ENCODE measurements at regions not wholly inside any gene's neighbourhood (a gene's known extent, or its start where the extent isn't known, plus 50 kb on each side); places are given as distances from the start of the nearest gene placed in this dataset.

DNA sequence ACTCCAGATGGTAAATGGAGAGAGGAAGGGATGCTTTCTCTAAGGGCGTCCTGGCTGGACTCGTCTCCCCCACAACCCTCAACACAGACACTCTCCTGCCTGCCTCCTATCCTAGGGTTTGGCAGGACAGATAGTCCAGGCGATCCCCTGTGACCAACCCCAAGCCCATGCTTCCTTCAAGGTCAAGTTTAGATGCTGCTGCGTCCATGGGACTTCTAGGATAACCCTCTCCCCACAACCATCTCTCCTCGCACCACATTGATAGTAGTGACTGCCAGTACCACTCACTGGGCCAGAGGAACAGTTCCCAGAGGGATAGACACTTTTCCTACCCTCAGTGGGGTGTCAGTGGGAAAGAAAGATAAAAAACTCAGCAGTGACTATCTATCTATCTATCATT, 166.0 kb downstream of the ABHD5 start:
- no peaks in the 10 kb centered on the region for H3K4me1 Mint-ChIP-seq
- no peak overlapping the region for H3K27ac Mint-ChIP-seq
- no peak overlapping the region for H3K4me3 Mint-ChIP-seq
- ChIA-PET POLR2A (no interaction called here), CTCF (interaction anchor here (0.9 to 1.1 kb wide), 2 partner anchors 12 to 14 kb away, joined by 3 to 4 read pairs; no protein-coding TSS in a partner anchor)
- Histone ChIP-seq H3K4me1 (ENCODE audit: insufficient read depth, low read length) (no peaks in the 10 kb centered on the region), H3K27ac (ENCODE audit: low read depth, low read length) (no peak overlapping the region), H3K4me3 (ENCODE audit: low read length) (no peak overlapping the region), H3K36me3 (ENCODE audit: insufficient read depth, low read length) (no peaks in the 10 kb centered on the region), H3K27me3 (ENCODE audit: insufficient read depth, low read length, poor library complexity, severe bottlenecking) (no peaks in the 10 kb centered on the region), H3K9me3 (ENCODE audit: low read length) (no peaks in the 10 kb centered on the region)
- peaks cover 16 to 80% of the 10 kb centered on the region in 2 donors for H3K27me3 Mint-ChIP-seq
- DNase-seq = no peak
- H3K9me3 Mint-ChIP-seq = peaks cover 0 to 7% (median 0%) of the 10 kb centered on the region in 5 donors
- H3K36me3 Mint-ChIP-seq = no peaks in the 10 kb centered on the region

DNA sequence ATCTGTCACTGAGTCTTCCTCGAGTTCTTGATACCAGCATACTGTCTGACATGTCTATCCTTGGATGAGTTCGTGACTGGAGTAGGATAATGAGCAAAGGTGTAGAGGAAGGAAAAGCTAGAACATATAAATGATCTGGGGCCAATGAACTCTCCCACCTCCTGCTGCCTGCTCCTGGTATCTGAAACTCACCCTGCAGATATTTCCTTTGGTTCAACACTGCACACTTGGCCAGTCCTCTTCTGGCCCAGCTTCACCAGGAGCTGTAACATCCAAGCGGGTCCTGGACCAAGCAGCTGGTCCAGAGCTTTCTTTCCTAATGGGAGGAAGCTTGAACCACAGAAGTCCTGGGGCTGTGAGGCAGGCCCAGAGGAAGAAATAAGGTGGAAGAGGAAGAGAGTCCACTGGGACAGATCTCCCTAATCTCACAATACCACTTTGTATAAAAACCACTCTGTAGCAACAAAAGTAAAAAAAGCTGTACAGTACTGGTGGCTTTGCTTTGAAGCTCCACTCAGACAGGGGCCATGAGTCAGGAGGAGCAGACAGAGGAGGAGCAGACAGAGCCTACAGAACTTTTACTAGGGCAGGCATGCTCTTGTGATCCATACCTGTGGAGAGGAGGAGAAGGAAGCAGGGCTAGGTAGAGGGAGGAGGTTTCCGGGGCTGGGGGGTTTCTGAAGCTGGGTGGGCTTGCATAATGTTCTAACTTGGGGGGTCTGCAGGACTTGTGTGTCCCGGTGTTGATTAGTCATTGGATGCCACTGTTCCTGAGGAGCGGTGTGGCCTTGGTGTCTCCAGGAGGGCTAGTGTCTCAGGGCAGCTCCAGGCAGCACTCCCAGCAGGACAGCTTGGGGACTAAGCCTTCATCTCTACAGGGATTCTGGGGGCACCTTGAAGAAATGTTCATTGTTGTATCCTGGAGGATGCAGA, 166.9 kb downstream of the ABHD5 start:
- no peak overlapping the region for H3K4me3 ChIP-seq (ENCODE audit: low read length)
- Mint-ChIP-seq H3K27ac (no peak overlapping the region), H3K4me3 (no peak overlapping the region), H3K36me3 (no peaks in the 10 kb centered on the region), H3K27me3 (peaks cover 16 to 83% of the 10 kb centered on the region in 2 donors), H3K9me3 (peaks cover 0 to 3% (median 0%) of the 10 kb centered on the region in 5 donors), H3K4me1 (no peaks in the 10 kb centered on the region)
- H3K27me3 ChIP-seq (ENCODE audit: insufficient read depth, low read length, poor library complexity, severe bottlenecking) = no peaks in the 10 kb centered on the region
- no peak overlapping the region for H3K27ac ChIP-seq (ENCODE audit: low read depth, low read length)
- no peak for DNase-seq
- ChIA-PET POLR2A (no interaction called here), CTCF (no interaction called here)
- no peaks in the 10 kb centered on the region for H3K9me3 ChIP-seq (ENCODE audit: low read length)
- H3K4me1 ChIP-seq (ENCODE audit: insufficient read depth, low read length) = no peaks in the 10 kb centered on the region
- no peaks in the 10 kb centered on the region for H3K36me3 ChIP-seq (ENCODE audit: insufficient read depth, low read length)

DNA sequence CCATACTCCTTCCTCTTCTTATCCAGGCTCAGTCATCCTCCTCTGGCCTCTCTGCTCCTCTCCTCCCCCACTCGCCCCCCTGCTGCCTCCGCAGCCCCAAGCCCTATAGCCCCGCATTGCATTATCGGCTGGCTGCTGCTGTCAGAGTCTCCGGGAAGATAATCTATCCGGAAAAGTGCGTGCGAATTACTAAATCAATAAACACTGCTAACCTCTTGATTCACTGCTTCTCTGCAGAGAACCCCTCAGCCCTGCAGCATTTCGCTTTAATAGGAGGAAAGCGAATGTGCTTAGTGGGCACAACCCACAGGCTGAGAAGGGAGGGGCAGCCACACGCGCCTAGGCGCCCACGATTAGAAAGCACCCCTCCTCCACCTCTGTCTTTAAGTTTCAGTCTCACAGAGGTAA, 167.6 kb downstream of the ABHD5 start:
- ChIA-PET CTCF (no interaction called here), POLR2A (no interaction called here)
- Mint-ChIP-seq H3K36me3 (no peaks in the 10 kb centered on the region), H3K27ac (no peak overlapping the region), H3K4me1 (no peaks in the 10 kb centered on the region), H3K27me3 (peaks cover 17 to 89% of the 10 kb centered on the region in 2 donors), H3K4me3 (no peak overlapping the region), H3K9me3 (peaks cover 0 to 3% (median 0%) of the 10 kb centered on the region in 5 donors)
- H3K36me3 ChIP-seq (ENCODE audit: insufficient read depth, low read length) = no peaks in the 10 kb centered on the region
- H3K4me3 ChIP-seq (ENCODE audit: low read length) = no peak overlapping the region
- no peaks in the 10 kb centered on the region for H3K4me1 ChIP-seq (ENCODE audit: insufficient read depth, low read length)
- H3K9me3 ChIP-seq (ENCODE audit: low read length) = no peaks in the 10 kb centered on the region
- no peaks in the 10 kb centered on the region for H3K27me3 ChIP-seq (ENCODE audit: insufficient read depth, low read length, poor library complexity, severe bottlenecking)
- H3K27ac ChIP-seq (ENCODE audit: low read depth, low read length) = no peak overlapping the region
- no peak for DNase-seq

DNA sequence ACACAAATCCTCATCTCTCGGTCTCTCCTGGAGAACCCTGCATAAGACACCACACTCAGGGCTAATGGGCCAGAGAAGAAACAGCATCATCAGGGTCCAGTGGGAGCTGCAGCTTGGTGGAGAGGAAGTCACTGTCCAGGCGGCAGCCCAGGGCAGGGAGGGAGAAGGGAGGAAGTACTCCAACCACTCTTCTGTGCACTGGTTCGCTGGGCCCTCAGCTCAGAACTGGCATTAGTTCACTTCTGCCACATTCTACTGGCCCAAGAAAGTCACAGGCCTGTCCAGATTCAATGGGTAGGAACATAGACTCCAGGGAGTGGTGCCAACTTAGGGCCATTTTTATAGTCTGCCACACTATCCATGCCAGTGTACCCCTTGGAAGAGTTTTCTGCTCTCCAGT, 169.0 kb downstream of the ABHD5 start:
- Mint-ChIP-seq H3K27ac (no peak overlapping the region), H3K9me3 (no peaks in the 10 kb centered on the region)

DNA sequence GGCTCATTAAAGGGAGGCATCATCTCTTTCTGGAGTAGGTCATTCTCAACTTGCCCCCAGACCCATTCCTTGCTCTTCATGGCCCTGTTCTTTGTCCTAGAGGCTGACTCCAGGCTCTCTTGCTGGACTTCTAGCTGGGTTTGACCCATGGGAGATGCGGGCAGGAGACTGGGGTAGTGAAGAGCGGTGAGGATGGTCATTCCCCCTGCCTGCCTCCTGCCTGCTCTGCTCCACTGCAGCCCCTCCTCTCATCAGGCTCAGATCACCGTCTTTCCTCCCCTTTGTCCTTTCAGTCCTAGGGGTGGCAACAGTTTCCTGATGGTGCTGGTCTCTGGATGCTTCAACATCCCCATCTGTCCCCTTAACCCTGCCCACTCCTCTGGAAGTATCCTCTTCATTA, 170.9 kb downstream of the ABHD5 start:
- ChIA-PET CTCF (no interaction called here), POLR2A (no interaction called here)
- Histone ChIP-seq H3K9me3 (ENCODE audit: low read length) (no peaks in the 10 kb centered on the region), H3K27ac (ENCODE audit: low read depth, low read length) (no peak overlapping the region), H3K27me3 (ENCODE audit: insufficient read depth, low read length, poor library complexity, severe bottlenecking) (no peaks in the 10 kb centered on the region), H3K36me3 (ENCODE audit: insufficient read depth, low read length) (no peaks in the 10 kb centered on the region), H3K4me3 (ENCODE audit: low read length) (no peak overlapping the region), H3K4me1 (ENCODE audit: insufficient read depth, low read length) (no peaks in the 10 kb centered on the region)
- H3K27ac Mint-ChIP-seq = no peak overlapping the region
- peaks cover 30 to 69% of the 10 kb centered on the region in 2 donors for H3K27me3 Mint-ChIP-seq
- no peak for DNase-seq
- H3K4me1 Mint-ChIP-seq = no peaks in the 10 kb centered on the region
- no peaks in the 10 kb centered on the region for H3K9me3 Mint-ChIP-seq
- H3K4me3 Mint-ChIP-seq = no peak overlapping the region
- H3K36me3 Mint-ChIP-seq = no peaks in the 10 kb centered on the region

More for the DNA sequence above, 169.0 kb downstream of the ABHD5 start:
- Histone ChIP-seq H3K27ac (ENCODE audit: low read depth, low read length) (no peak overlapping the region), H3K36me3 (ENCODE audit: insufficient read depth, low read length) (no peaks in the 10 kb centered on the region), H3K27me3 (ENCODE audit: insufficient read depth, low read length, poor library complexity, severe bottlenecking) (no peaks in the 10 kb centered on the region), H3K4me1 (ENCODE audit: insufficient read depth, low read length) (no peaks in the 10 kb centered on the region), H3K4me3 (ENCODE audit: low read length) (no peak overlapping the region), H3K9me3 (ENCODE audit: low read length) (no peaks in the 10 kb centered on the region)
- Mint-ChIP-seq H3K4me3 (no peak overlapping the region), H3K27me3 (peaks cover 23 to 88% of the 10 kb centered on the region in 2 donors), H3K36me3 (no peaks in the 10 kb centered on the region), H3K4me1 (no peaks in the 10 kb centered on the region)
- ChIA-PET CTCF (no interaction called here), POLR2A (no interaction called here)
- DNase-seq = no peak

DNA sequence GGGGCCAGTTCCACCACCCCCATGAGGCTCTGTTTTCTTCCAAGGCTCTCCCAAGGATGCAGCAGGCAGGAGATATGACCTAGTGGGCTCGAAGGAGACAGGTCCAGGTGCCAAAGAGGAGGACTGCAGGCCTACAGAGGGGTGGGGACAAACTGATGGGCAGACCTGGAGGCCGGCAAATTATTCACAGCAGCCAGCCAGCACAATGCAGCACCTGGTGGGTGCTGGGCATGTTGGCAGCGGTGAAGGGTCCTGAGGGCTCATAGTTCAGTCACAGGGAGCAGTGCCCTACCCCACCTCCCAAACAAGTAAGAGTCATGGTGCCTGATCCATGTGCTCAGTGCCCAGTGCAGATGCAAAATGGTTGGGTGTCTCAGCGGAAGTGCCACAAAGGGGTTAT, 171.7 kb downstream of the ABHD5 start:
- ChIA-PET CTCF (no interaction called here), POLR2A (no interaction called here)
- H3K27ac ChIP-seq (ENCODE audit: low read depth, low read length) = no peak overlapping the region
- no peak for DNase-seq
- no peak overlapping the region for H3K4me3 ChIP-seq (ENCODE audit: low read length)
- H3K9me3 Mint-ChIP-seq = no peaks in the 10 kb centered on the region
- no peaks in the 10 kb centered on the region for H3K36me3 Mint-ChIP-seq
- H3K4me1 Mint-ChIP-seq = no peaks in the 10 kb centered on the region
- no peaks in the 10 kb centered on the region for H3K9me3 ChIP-seq (ENCODE audit: low read length)
- H3K36me3 ChIP-seq (ENCODE audit: insufficient read depth, low read length) = no peaks in the 10 kb centered on the region
- no peak overlapping the region for H3K4me3 Mint-ChIP-seq
- no peaks in the 10 kb centered on the region for H3K27me3 ChIP-seq (ENCODE audit: insufficient read depth, low read length, poor library complexity, severe bottlenecking)
- peaks cover 34 to 65% of the 10 kb centered on the region in 2 donors for H3K27me3 Mint-ChIP-seq
- no peak overlapping the region for H3K27ac Mint-ChIP-seq
- no peaks in the 10 kb centered on the region for H3K4me1 ChIP-seq (ENCODE audit: insufficient read depth, low read length)

DNA sequence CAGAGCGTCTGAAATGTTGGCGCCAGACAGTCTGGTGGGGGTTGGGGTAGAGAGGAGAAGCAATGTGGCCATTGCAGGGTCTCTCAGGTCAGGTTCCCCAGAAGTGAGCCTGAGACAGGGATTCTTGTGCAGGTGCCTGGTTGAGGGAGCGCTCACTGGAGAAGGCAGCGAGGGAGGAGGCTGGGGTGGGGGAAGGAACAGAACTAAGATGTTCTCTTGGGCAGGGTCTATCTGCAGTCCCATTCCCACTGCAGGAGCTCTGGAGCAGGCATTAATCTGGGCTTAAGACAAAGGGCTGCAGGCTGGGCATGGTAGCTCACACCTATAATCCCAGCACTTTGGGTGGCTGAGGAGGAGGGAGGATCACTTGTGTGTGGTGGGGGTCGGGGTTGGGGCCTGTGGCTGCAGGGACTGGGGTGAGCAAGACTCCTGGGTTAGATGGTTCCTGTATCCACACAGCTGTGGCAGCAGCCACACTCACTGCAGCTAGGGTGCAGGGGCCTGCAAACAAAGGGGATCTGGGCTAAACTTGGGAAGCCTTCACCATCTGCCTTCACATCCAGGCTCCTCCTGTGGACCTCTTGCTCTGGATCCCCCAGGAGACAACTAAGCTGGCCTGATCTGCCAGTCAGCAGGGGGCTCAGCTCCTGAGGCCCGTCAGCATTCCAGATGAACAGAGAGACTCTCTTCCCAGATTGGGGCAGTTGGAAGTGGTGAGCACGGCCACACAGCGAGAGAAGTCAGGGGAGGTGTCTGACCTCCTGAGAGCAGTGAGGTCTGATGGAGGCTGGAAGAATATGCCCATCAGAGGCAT, 172.5 kb downstream of the ABHD5 start:
- H3K27ac ChIP-seq (ENCODE audit: low read depth, low read length) = no peak overlapping the region
- H3K36me3 Mint-ChIP-seq = no peaks in the 10 kb centered on the region
- no peaks in the 10 kb centered on the region for H3K9me3 ChIP-seq (ENCODE audit: low read length)
- peak overlapping the region in 1 of 8 donors; percentile 49 for H3K27ac Mint-ChIP-seq
- peaks cover 31 to 58% of the 10 kb centered on the region in 2 donors for H3K27me3 Mint-ChIP-seq
- H3K9me3 Mint-ChIP-seq = no peaks in the 10 kb centered on the region
- H3K27me3 ChIP-seq (ENCODE audit: insufficient read depth, low read length, poor library complexity, severe bottlenecking) = no peaks in the 10 kb centered on the region
- H3K4me3 ChIP-seq (ENCODE audit: low read length) = no peak overlapping the region
- no peaks in the 10 kb centered on the region for H3K4me1 ChIP-seq (ENCODE audit: insufficient read depth, low read length)
- no peak overlapping the region for H3K4me3 Mint-ChIP-seq
- ChIA-PET CTCF (no interaction called here), POLR2A (no interaction called here)
- H3K4me1 Mint-ChIP-seq = no peaks in the 10 kb centered on the region
- no peaks in the 10 kb centered on the region for H3K36me3 ChIP-seq (ENCODE audit: insufficient read depth, low read length)
- DNase-seq = no peak
